ENCODE measurements at regions not wholly inside any gene's neighbourhood (a gene's known extent, or its start where the extent isn't known, plus 50 kb on each side); places are given as distances from the start of the nearest gene placed in this dataset.

DNA sequence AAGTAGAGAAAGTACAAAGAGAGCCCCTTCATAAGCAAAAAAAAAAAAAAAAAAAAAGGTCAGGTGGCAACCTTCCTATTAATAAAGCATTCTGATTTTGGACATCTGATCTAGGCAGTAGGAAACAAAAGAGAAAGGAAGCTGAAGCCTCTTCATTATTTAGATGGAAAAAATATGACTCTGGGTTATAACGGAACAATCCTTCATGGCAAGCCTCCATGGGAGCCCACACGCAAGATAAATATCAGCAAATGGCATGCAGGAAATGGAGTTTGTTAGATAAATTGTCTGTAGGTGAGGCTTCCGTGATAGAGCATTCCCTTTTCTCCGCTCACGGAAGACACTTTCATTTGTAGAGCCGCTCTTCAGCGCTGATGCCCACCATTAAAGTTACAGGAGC, 381.0 kb downstream of the TTLL7 start:
- H3K9me3 ChIP-seq = no peaks in the 10 kb centered on the region
- 92 to 93% (median 92%) methylated on average over 7 of the region's 7 CpGs for WGBS, 3 donors
- no peak overlapping the region for H3K4me3 ChIP-seq
- no peak for DNase-seq
- no peaks in the 10 kb centered on the region for H3K4me1 ChIP-seq (ENCODE audit: insufficient read depth)
- intact Hi-C loops (cut with DNase I) = no loop called here
- H3K36me3 ChIP-seq = no peaks in the 10 kb centered on the region
- H3K27me3 ChIP-seq = no peaks in the 10 kb centered on the region
- H3K27ac ChIP-seq = no peak overlapping the region
- TF ChIP-seq, protein P1, sequence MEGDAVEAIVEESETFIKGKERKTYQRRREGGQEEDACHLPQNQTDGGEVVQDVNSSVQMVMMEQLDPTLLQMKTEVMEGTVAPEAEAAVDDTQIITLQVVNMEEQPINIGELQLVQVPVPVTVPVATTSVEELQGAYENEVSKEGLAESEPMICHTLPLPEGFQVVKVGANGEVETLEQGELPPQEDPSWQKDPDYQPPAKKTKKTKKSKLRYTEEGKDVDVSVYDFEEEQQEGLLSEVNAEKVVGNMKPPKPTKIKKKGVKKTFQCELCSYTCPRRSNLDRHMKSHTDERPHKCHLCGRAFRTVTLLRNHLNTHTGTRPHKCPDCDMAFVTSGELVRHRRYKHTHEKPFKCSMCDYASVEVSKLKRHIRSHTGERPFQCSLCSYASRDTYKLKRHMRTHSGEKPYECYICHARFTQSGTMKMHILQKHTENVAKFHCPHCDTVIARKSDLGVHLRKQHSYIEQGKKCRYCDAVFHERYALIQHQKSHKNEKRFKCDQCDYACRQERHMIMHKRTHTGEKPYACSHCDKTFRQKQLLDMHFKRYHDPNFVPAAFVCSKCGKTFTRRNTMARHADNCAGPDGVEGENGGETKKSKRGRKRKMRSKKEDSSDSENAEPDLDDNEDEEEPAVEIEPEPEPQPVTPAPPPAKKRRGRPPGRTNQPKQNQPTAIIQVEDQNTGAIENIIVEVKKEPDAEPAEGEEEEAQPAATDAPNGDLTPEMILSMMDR (IDR thresholded peaks at IDR 0.05) = no peak
- TF ChIP-seq POLR2A (IDR thresholded peaks at IDR 0.05) (no peak), EP300 (IDR thresholded peaks at IDR 0.05) (no peak)

DNA sequence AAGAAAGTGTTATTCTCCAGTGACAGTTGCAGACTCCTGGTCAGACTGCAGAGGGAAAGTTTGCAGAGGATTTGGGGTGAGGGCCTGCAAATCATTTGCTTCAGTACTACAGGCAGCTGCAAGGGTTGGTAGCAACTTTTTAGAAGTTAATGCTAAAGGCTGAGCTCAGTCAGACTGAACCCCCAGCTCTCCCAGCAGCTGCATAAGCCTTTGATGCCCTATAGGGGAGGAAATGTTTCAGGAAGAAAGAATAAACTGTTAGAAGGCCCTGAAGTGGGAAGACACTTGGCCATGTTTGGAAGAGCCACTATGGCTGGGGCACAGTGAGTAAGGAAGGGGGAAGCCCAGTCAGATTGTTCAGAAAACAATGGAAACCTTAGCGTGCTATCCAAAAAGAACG, 383.6 kb downstream of the TTLL7 start:
- intact Hi-C loops (cut with DNase I) = no loop called here
- no peak for DNase-seq
- no peaks in the 10 kb centered on the region for H3K4me1 ChIP-seq (ENCODE audit: insufficient read depth)
- no peak overlapping the region for H3K4me3 ChIP-seq
- H3K9me3 ChIP-seq = no peaks in the 10 kb centered on the region
- H3K27ac ChIP-seq = no peak overlapping the region
- no peak for TF ChIP-seq EP300 (IDR thresholded peaks at IDR 0.05)
- no peak for TF ChIP-seq POLR2A (IDR thresholded peaks at IDR 0.05)
- TF ChIP-seq, protein P1 (IDR thresholded peaks at IDR 0.05) = no peak
- no peaks in the 10 kb centered on the region for H3K27me3 ChIP-seq
- 81 to 95% (median 89%) methylated on average over 2 of the region's 2 CpGs for WGBS, 3 donors
- H3K36me3 ChIP-seq = no peaks in the 10 kb centered on the region

DNA sequence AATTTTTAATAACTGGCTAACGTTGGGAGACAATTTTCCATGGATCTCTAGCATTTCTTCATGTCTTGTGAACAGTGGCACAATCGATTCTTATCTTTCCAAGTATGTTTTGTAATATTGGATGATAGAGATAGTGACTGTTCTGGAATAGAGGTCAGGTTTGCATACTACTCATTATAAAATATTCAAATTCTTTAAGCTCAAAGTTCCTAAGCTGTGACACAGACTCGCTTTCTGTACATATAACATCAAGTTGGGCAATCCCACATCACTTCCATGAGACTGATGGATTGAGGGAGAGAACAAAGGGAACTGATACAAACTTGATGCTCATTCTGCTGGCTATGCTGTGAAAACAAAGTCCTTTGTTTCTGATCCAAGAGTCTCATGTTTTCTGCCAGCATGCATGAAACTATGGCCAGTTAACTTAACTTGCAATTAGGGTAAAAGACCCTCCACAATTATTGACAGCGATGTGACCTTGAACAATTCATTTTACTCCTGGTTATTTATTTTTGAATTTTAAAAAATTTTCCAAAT, 392.4 kb downstream of the TTLL7 start:
- no peaks in the 10 kb centered on the region for H3K9me3 ChIP-seq
- no peak overlapping the region for H3K4me3 ChIP-seq
- H3K4me1 ChIP-seq (ENCODE audit: insufficient read depth) = no peaks in the 10 kb centered on the region
- no peaks in the 10 kb centered on the region for H3K27me3 ChIP-seq
- 86 to 89% (median 89%) methylated on average over 4 of the region's 4 CpGs for WGBS, 3 donors
- no peak overlapping the region for H3K27ac ChIP-seq
- intact Hi-C loops (cut with DNase I) = no loop called here
- DNase-seq = no peak
- no peaks in the 10 kb centered on the region for H3K36me3 ChIP-seq
- no peak for TF ChIP-seq POLR2A (IDR thresholded peaks at IDR 0.05)
- no peak for TF ChIP-seq EP300 (IDR thresholded peaks at IDR 0.05)

DNA sequence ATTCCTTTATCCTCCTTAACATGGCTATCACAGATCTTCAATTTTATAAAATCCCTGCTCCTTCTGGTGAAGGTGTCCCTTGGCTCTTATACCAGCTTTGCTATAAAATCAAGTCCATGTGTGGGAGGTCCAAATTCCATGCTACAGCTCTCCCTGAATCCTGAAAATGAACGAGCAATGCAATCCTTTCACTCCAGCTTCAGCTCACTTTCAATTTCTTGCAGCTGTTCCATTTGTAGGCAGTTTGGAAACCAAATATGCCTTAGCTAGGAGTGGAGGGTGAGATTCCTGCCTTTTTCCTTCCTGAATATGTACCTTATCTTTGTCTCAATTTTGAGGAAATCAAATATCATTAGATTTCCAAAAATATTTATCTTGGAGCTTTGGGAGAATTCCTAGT, 402.6 kb downstream of the TTLL7 start:
- Histone ChIP-seq H3K27me3 (no peaks in the 10 kb centered on the region), H3K4me3 (no peak overlapping the region), H3K9me3 (no peaks in the 10 kb centered on the region), H3K27ac (no peak overlapping the region), H3K36me3 (no peaks in the 10 kb centered on the region), H3K4me1 (ENCODE audit: insufficient read depth) (no peaks in the 10 kb centered on the region)
- intact Hi-C loops (cut with DNase I) = no loop called here
- no peak for TF ChIP-seq POLR2A (IDR thresholded peaks at IDR 0.05)
- TF ChIP-seq EP300 (IDR thresholded peaks at IDR 0.05) = no peak
- TF ChIP-seq, protein P1 (IDR thresholded peaks at IDR 0.05) = no peak
- 6 to 18% (median 14%) methylated on average over 1 of the region's 1 CpG for WGBS, 3 donors
- no peak for DNase-seq

DNA sequence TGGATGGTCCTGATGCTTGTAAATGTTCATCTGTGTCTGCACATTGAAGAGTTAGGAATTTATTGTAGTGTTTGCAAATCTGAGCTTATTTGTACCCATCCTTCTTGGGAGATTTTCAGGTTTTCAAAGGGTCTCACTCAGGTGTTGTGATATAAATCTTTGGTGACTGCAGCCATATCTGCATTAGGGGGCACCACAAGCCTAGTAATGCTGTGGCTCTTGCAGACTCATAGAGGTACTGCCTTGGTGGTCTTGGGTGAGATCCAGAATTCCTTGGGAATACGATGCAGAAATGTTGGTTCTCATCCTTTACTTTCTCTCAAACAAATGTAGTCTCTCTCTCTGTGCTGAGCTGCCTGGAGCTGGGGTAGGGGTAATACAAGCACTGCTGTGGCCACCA, 405.9 kb downstream of the TTLL7 start:
- Histone ChIP-seq H3K27ac (no peak overlapping the region), H3K27me3 (no peaks in the 10 kb centered on the region), H3K4me1 (ENCODE audit: insufficient read depth) (no peaks in the 10 kb centered on the region), H3K4me3 (no peak overlapping the region), H3K36me3 (no peaks in the 10 kb centered on the region), H3K9me3 (no peaks in the 10 kb centered on the region)
- TF ChIP-seq, protein P1 (IDR thresholded peaks at IDR 0.05) = no peak
- no peak for TF ChIP-seq EP300 (IDR thresholded peaks at IDR 0.05)
- TF ChIP-seq POLR2A (IDR thresholded peaks at IDR 0.05) = no peak
- intact Hi-C loops (cut with DNase I) = no loop called here
- 53 to 80% (median 64%) methylated on average over 1 of the region's 1 CpG for WGBS, 3 donors
- DNase-seq = no peak
